ENCODE measurements at regions not wholly inside any gene's neighbourhood (a gene's known extent, or its start where the extent isn't known, plus 50 kb on each side); places are given as distances from the start of the nearest gene placed in this dataset.

GRCh38 chr18:59758837-59759236, 61.6 kb upstream of the CCBE1 start:
- TF ChIP-seq ZNF274 (IDR thresholded peaks at IDR 0.05; ENCODE audit: low read depth, low read length): no peak

GRCh38 chr18:59758106-59758505, 60.9 kb upstream of the CCBE1 start:
- H3K4me3 ChIP-seq (ENCODE audit: low read length): no peak overlapping the region
- TF ChIP-seq ZNF274 (IDR thresholded peaks at IDR 0.05; ENCODE audit: low read depth, low read length): no peak

More at GRCh38 chr18:59758837-59759236, 61.6 kb upstream of the CCBE1 start:
- H3K4me3 ChIP-seq (ENCODE audit: low read length): no peak overlapping the region

- TF ChIP-seq ZNF274 (IDR thresholded peaks at IDR 0.05; ENCODE audit: low read depth, low read length): no peak
- H3K4me3 ChIP-seq (ENCODE audit: low read length): no peak overlapping the region
Observed at GRCh38 chr18:59752666-59753065, 55.4 kb upstream of the CCBE1 start.

- no peak for TF ChIP-seq ZNF274 (IDR thresholded peaks at IDR 0.05; ENCODE audit: low read depth, low read length)
Observed at GRCh38 chr18:59751186-59751585, 54.0 kb upstream of the CCBE1 start.

GRCh38 chr18:59748628-59749360, 51.6 kb upstream of the CCBE1 start:
- no peak for TF ChIP-seq ZNF274 (IDR thresholded peaks at IDR 0.05; ENCODE audit: low read depth, low read length)

More at GRCh38 chr18:59751186-59751585, 54.0 kb upstream of the CCBE1 start:
- no peak overlapping the region for H3K4me3 ChIP-seq (ENCODE audit: low read length)

More at GRCh38 chr18:59748628-59749360, 51.6 kb upstream of the CCBE1 start:
- no peak overlapping the region for H3K4me3 ChIP-seq (ENCODE audit: low read length)

Data from GM08714 (cell line).